GM11168 (cell line): ENCODE measurements at regions not wholly inside any gene's neighbourhood (a gene's known extent, or its start where the extent isn't known, plus 50 kb on each side); places are given as distances from the start of the nearest gene placed in this dataset.

ENCODE experiments used
- in situ Hi-C: fragments of 300-500 bp; cut with MboI; formaldehyde crosslinking; loops from one replicate; pipeline ENCODE4 v1.12.0; 2022; ENCODE audit warnings: low sequenced_read_pairs; ENCODE audit not compliant: unreplicated experiment

- in situ Hi-C loops = no loop called here
Measured at GRCh38 chr1:115210302-115210711, 121.0 kb upstream of the TSPAN2 start.

DNA sequence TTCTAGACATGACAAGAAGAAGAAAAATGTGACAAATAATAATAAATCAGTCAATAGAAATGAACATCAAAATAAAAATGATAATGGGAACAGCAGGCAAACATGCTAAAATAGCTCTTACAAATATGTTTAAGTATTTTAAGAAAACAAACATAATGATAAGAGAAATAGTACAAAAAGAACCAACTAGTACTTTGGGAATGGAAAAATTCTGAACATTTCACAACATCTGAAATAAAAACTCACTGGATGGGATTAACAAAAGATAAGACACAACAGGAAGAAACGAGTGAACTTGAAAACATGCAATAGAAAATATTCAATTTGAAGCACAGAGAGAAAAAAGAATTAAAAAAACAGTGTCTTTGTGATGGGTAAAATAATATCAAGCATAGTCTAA lies 115.2 kb upstream of the TSPAN2 start:
- in situ Hi-C loops = no loop called here

DNA sequence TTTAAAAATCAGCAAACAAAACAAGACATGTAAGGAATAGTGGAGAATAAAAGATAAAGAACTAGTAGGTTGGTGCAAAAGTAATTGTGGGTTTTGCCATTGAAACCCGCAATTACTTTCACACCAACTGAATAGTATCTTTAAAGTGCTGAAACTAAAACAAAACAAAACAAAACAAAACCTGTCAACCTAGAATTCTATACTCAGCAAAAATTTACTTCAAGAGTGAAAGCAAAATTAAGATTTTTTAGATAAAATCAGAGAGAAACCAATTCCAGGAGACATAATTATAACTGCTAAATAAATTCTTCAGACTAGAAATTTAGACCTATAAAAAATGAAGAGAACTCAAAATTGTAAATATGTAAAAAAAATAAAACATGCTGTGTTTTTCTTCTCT lies 114.0 kb upstream of the TSPAN2 start:
- in situ Hi-C loops = no loop called here

DNA sequence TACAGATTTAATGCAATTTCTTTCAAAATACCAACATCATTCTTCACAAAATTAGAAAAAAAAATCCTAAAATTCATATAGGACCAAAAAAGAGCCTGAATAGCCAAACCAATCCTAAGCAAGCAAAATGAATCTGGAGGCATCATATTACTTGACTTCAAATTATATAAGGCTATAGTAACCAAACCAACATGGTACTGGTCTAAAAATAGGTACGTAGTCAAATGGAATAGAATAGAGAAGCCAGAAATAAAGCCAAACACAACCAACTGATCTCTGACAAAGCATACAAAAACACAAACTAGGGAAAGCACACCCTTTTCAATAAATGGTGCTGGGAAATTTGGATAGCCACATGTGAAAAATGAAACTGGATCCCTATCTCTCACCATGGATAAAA lies 112.3 kb upstream of the TSPAN2 start:
- in situ Hi-C loops = no loop called here

GRCh38 chr1:115199416-115200132 lies 110.3 kb upstream of the TSPAN2 start:
- in situ Hi-C loops = no loop called here

- in situ Hi-C loops = no loop called here
Measured at GRCh38 chr1:115198938-115199337, 109.6 kb upstream of the TSPAN2 start.

GRCh38 chr1:115196296-115196695 lies 107.0 kb upstream of the TSPAN2 start:
- in situ Hi-C loops = no loop called here

- in situ Hi-C loops = no loop called here
Measured at GRCh38 chr1:115194506-115194905, 105.2 kb upstream of the TSPAN2 start.

- in situ Hi-C loops = no loop called here
Measured at GRCh38 chr1:115193046-115193828, 103.9 kb upstream of the TSPAN2 start.

DNA sequence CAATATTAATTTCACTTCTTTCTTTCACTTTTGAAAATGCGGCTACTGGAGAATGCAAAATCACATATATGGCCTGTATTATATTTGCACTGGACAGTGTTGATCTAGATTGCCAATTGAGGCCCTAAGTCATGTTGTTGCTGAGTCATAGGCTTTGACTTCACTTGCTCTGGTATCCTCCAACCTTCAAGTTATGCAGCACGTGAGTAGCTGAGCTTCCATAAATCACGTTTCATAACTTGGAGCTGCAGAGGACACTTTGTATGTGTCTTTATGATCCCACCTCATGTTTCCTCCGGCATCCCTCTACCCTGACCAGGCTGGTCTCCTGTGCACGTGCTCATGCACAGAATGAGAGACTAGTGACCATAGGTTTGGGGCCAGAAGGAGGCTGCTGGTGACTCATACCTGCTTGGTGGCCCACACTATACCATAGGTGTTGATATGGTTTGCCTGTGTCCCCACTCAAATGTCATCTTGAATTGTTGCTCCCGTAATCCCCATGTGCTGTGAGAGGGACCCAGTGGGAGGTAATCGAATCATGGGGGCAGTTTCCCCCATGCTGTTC lies 103.0 kb upstream of the TSPAN2 start:
- in situ Hi-C loops = no loop called here

DNA sequence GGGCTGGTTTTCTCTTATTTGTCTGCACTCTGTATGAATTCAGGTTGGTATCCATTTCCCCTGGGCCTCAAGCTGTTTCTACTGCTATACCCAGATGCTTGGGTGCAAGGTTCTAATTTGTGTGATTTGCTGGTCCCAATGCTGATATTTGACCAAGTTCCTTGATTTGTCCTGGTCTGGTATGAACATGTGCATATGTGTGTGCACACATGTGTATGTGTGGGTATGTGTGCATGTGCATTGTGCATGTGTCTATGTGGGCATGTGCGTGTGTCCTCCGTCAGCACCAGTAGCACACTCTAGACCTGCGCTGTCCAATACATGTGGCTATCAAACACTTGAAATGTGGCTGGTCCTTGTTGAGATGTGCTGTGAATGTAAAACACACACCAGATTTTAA lies 102.4 kb upstream of the TSPAN2 start:
- in situ Hi-C loops = no loop called here

DNA sequence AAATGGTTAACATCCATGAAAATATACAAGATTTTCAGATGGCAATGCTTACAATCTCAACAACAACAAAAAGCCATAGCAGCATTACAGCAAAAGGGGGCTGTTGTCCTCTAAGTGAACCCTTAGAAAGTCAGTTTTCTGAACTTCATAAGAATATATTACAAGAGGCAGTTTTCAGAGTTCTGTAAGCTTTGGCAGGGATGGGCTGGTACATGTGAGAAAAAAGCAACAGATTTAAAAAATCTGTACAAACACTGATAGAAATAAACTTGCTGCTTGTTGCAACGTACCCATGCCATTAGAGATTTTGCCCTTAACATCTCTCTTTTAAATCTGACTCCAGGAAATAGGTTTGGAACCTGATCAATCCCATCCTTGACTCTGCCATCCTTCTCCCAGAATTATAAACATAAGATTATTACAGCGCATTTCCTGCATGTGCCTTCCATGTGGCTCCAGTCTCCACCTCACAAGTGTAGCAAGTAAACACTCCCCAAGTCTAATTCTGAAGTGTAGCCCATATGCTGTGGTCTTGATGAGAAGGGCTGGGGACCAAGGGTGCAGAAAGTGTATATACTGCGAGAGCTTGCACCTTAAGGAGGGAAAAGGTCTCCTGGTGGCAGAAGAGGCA lies 101.4 kb upstream of the TSPAN2 start:
- in situ Hi-C loops = no loop called here

DNA sequence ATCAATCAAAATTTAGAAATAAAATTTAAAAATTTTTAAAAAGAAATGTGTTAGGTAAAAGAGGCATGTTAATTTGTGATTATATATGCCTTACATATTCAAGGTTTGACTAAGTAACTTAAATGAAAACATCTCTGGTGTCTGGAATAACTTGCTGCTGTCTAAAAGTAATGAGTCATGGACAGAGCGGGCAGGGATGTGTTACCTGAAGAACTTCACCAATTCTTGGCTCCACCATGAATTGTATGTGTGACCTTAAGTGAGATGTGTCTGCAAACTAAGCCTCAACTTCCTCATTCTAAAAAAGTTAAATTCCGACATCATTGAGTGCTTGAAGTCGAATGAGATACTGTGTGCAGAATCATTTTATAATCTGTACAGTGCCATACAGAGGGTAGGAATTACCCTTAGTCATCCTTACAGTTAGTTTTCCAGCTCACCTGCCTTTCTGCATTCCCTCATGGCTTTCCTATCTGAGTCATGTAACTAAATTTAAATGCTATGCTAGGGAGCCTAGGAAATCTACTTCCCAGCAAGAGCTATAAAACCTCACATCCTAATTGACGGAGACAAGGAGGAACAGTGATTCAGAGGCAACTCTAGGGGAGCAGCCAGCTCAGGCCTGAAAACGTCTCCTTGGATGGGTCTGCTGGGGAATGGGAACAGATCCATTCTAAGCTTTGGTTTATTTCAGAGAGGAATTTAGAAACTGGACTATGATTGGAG lies 100.7 kb upstream of the TSPAN2 start:
- in situ Hi-C loops = no loop called here

GRCh38 chr1:115188680-115189395 lies 99.5 kb upstream of the TSPAN2 start:
- in situ Hi-C loops = no loop called here

GRCh38 chr1:115186711-115187265 lies 97.5 kb upstream of the TSPAN2 start:
- in situ Hi-C loops = no loop called here

- in situ Hi-C loops = no loop called here
Measured at GRCh38 chr1:115185336-115185735, 96.0 kb upstream of the TSPAN2 start.

DNA sequence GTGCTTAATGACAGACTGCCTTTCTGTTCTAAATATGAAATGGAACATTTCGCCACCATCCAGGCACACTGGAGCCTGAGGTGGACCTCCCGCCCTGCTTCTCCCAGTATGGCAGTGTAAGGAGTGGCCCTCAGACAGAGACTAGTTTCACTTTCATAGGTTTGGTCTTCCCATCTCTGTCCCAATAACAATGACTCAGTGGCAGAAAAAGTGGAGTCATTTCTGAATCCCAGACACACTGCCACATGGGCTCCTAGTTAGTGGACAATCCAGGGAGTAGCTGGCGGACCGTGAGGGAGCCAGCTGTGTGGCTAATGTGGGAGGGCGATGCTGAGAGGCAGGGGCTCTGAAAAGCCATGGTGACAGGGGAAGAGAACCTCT lies 95.6 kb upstream of the TSPAN2 start:
- in situ Hi-C loops = no loop called here

- in situ Hi-C loops = no loop called here
Measured at GRCh38 chr1:115184260-115184950, 95.1 kb upstream of the TSPAN2 start.

- in situ Hi-C loops = no loop called here
Measured at GRCh38 chr1:115183721-115184259, 94.5 kb upstream of the TSPAN2 start.
